ENCODE measurements at regions not wholly inside any gene's neighbourhood (a gene's known extent, or its start where the extent isn't known, plus 50 kb on each side); places are given as distances from the start of the nearest gene placed in this dataset.

- intact Hi-C loops (cut with micrococcal nuclease; ENCODE audit: unreplicated experiment) (no loop called here), in situ Hi-C loops (cut with HindIII; ENCODE audit: extremely low pct_ligation_motif_present, low pct_unique_long_range_greater_than_20kb) (no loop called here)
- TF ChIP-seq REL (CRISPR knock-in tag; conservative IDR thresholded peaks at IDR 0.05): no peak
- Histone ChIP-seq H3K27me3 (ENCODE audit: control insufficient read depth in 1 of 2, insufficient read depth in 2 of 2, low read length in 2 of 2) (no peaks in the 10 kb centered on the region), H3K4me1 (ENCODE audit: insufficient read depth, low read length) (no peaks in the 10 kb centered on the region), H3K27ac (ENCODE audit: extremely low read length, insufficient read depth, low read length) (no peak overlapping the region), H3K4me2 (ENCODE audit: low read depth, low read length) (no peak overlapping the region), H2AFZ (ENCODE audit: low read length) (no peak overlapping the region), H3K79me2 (ENCODE audit: insufficient read depth, low read length) (no peaks in the 10 kb centered on the region), H3K9me3 (ENCODE audit: low read length) (no peaks in the 10 kb centered on the region), H3K36me3 (replicated peaks in 1 of 2; ENCODE audit: control insufficient read depth in 1 of 2, insufficient read depth in 2 of 2, low read length in 2 of 2) (no peaks in the 10 kb centered on the region), H3K9ac (ENCODE audit: insufficient read depth, low read depth, low read length) (no peak overlapping the region), H4K20me1 (ENCODE audit: insufficient read depth, low read length) (no peaks in the 10 kb centered on the region), H3K4me3 (replicated peaks in 1 of 3; ENCODE audit: insufficient read depth in 1 of 3, low read depth in 2 of 3, low read length in 3 of 3) (no peak overlapping the region)
- CTCF ChIA-PET (ENCODE audit: low intra/inter-chr PET ratio, low total read pairs): no interaction called here
- ATAC-seq (no peak), FAIRE-seq (no peak), DNase-seq (ENCODE audit: low spot score) (no peak)
- WGBS (ENCODE audit: low lambda C conversion rate): no CpG with 5 or more reads among the region's 2 CpGs
- no TSS peak for BruUV-seq (replicated peaks)
- POLR2A ChIA-PET: no interaction called here
Measured at GRCh38 chr12:14135996-14136395, 154.6 kb upstream of the GRIN2B start.

DNA sequence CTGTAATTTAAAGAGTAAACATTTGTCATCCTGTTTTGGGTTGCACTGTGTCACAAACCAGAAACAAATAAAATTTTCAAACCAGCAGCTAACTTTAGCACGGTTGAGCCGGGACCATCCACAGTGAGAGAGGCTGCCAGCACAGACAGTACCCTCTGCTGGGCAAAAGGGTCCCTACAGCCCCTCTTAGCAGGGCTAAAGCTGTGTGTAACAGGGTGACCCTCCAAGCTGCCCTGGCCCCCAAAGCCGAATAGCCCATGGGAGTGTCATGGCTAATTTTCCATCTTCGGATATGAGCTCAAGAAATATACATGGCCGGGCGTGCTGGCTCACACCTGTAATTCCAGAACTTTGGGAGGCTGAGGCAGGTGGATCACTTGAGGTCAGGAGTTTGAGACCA, 157.1 kb upstream of the GRIN2B start:
- Histone ChIP-seq H3K9me3 (ENCODE audit: low read length) (no peaks in the 10 kb centered on the region), H3K79me2 (ENCODE audit: insufficient read depth, low read length) (no peaks in the 10 kb centered on the region), H3K4me3 (replicated peaks in 1 of 3; ENCODE audit: insufficient read depth in 1 of 3, low read depth in 2 of 3, low read length in 3 of 3) (no peak overlapping the region), H2AFZ (ENCODE audit: low read length) (no peak overlapping the region), H3K36me3 (replicated peaks in 1 of 2; ENCODE audit: control insufficient read depth in 1 of 2, insufficient read depth in 2 of 2, low read length in 2 of 2) (no peaks in the 10 kb centered on the region), H3K4me2 (ENCODE audit: low read depth, low read length) (no peak overlapping the region), H3K27ac (ENCODE audit: extremely low read length, insufficient read depth, low read length) (no peak overlapping the region), H3K27me3 (ENCODE audit: control insufficient read depth in 1 of 2, insufficient read depth in 2 of 2, low read length in 2 of 2) (no peaks in the 10 kb centered on the region), H3K4me1 (ENCODE audit: insufficient read depth, low read length) (no peaks in the 10 kb centered on the region), H4K20me1 (ENCODE audit: insufficient read depth, low read length) (no peaks in the 10 kb centered on the region), H3K9ac (ENCODE audit: insufficient read depth, low read depth, low read length) (no peak overlapping the region)
- TF ChIP-seq CTCF (CRISPR knock-in tag; IDR thresholded peaks at IDR 0.05) (peak; percentile 31; the same call in 1 of the 2 replicates), MEIS1 (CRISPR knock-in tag; IDR thresholded peaks at IDR 0.05; ENCODE audit: borderline replicate concordance) (no peak)
- ChIA-PET POLR2A (no interaction called here), CTCF (ENCODE audit: low intra/inter-chr PET ratio, low total read pairs) (no interaction called here)
- no TSS peak for BruUV-seq (replicated peaks)
- in situ Hi-C loops (cut with HindIII; ENCODE audit: extremely low pct_ligation_motif_present, low pct_unique_long_range_greater_than_20kb): no loop called here
- DNase-seq (ENCODE audit: low spot score): no peak
- intact Hi-C loops (cut with micrococcal nuclease; ENCODE audit: unreplicated experiment): no loop called here
- WGBS (ENCODE audit: low lambda C conversion rate): 33% methylated on average over 6 of the region's 6 CpGs
- ATAC-seq: peak; percentile 92
- no peak for FAIRE-seq

Measured in HepG2 (cell line).